ENCODE measurements at regions not wholly inside any gene's neighbourhood (a gene's known extent, or its start where the extent isn't known, plus 50 kb on each side); places are given as distances from the start of the nearest gene placed in this dataset.
"Not testable (repeated sequence)": the region's sequence is repeated elsewhere in the genome, so short reads cannot be mapped to it uniquely, and the experiment has no call there.

DNA sequence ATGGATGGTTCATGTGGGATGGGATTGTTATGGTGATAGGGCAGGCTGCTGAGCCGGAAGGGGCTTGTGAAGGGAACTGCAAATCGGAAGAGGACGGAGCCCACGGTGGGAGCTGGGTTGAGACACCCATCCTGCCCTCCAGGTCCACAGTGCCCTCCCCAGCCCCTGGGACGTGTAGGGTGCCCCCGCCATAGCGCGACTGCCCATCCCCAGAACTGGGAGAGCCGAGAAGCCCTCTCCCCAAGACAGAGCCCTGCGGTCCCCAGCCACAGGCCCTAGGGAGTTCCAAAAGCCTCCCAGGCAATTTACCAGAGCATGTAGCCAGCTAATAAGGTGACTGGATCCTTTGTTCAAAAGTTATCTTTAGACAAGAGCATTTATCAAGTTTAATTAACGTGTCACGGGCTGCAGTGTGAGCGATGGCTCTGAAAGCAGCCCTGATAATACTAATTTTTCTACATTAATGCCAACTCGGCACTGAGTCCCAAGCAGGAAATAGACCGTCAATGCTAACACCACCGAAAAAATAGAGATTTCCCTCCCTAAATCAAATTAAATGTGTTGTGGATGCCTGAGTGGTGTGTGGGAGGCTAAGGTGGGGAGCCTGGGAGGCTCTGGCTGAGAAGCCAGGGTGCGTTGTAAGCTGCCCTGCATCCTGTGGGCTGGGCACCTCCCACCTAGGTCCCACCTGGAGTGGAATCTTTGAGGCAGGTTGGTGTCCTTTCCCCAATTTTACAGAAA lies 76.8 kb upstream of the RTL6 start:
- DNase-seq: no peak

DNA sequence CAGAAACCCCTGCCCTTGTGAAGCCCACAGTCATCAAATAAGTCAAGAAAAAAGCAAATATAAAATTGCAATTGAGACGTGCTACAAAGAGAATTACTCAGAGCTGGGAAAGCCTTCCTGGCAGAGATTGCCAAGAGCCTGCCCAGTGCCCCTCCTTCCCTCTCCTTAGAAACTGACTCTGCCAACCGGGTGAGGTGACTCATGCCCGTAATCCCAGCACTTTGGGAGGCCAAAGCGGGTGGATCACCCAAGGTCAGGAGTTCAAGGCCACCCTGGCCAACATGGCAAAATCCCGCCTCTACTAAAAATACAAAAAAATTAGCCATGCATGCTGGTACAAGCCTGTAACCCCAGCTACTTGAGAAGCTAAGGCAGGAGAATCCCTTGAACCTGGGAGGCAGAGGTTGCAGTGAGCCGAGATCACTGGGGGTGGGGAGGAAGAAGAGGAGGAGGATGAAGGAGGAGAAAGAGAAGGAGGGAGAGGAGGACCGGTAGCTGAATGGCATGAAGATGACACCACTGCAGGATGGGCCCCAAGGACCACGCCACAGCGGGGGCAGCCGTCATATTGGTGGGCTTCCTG lies 76.1 kb upstream of the RTL6 start:
- no peak for DNase-seq

DNA sequence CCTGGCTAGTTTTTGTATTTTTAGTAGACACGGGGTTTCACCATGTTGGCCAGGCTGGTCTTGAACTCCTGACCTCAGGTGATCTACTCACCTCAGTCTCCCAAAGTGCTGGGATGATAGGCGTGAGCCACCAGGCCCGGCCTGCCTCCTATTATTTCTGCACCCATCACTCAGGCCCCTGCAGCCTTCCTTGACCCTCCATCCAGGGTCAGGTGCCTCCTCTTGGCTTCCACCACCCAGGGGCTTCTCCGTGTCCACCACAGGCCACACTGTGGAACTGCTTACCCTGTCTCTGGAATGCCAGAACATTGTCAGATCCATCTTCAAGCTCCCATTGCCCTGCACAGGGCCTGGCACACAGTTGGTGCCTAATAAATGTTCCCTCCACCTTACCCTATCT lies 75.4 kb upstream of the RTL6 start:
- no peak for DNase-seq

DNA sequence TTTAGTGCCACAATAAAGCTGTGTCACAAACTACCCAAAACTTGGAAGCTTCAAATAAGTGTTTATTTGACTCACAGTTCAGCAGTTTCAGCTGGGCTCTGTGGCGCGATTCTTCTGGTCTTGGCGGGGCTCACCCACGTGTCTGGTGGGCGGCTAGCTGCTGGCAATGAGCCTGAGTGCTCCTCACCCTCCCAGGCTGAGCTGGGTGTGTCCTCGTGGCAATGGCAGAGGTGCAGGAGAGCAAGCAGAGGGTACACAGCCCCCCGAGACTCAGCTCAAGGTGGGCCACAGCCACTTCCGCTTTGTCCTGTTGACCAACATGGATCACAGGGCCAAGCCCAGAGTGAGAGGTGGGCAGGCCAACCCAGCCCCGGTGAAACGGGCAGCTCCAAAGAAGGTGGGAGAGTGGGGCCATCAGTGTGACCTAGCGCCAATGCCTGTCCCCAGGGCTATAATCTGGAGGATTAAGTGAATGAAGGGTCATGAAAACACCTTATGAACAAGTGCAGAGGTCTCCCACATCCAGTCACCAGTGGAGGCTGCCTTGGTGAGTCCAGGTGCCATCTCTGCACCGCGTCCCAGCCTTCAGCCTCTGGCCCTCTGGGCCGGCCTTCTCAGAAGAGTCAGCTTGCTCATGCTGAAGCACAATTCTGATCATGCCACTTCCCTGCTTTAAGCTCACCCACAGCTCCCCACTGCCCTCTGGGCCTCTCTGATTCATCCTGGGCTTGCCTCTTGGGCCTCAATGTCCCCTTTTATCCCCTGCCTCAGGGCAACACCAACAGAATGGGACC lies 74.6 kb upstream of the RTL6 start:
- no peak for DNase-seq

DNA sequence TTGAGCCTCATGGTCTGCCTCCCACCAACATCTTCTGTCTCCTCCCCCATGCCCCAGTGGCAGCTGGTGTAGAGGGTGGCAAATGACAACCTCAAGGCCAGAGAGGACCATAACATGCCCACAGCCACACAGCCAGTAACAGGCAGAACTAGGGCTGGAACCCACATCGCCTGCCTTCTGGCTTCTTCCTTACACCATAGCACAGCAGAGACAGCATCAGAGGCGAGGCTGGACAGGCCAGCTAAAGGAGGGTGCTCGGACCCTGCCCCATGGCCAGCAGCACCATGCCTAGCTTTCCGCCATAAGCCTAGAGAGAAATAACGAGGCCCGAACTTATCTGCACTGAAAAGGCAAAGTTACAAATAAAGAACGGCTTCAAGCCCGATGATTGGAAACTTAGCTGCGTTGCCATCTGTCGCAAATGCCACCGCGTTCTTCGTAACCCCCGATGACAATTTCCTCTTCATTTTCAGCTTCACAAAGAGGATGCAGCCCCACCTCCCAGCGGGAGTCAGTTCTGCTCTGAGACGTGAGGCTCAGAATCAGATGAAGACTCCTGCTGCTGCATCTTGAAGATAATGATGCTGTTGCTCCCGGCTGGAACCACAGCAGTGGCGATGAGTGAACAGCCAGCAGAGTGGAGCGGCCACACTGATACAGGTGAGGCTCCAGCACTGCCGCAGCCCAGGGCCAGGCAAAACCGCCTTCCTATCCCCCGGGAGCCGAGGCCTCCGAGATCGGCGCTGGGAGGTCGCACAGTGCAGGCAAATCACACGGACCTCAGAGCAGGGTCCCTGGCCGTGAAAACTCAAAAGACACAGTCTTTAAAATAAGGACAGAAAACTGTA lies 73.8 kb upstream of the RTL6 start:
- no peak for DNase-seq

DNA sequence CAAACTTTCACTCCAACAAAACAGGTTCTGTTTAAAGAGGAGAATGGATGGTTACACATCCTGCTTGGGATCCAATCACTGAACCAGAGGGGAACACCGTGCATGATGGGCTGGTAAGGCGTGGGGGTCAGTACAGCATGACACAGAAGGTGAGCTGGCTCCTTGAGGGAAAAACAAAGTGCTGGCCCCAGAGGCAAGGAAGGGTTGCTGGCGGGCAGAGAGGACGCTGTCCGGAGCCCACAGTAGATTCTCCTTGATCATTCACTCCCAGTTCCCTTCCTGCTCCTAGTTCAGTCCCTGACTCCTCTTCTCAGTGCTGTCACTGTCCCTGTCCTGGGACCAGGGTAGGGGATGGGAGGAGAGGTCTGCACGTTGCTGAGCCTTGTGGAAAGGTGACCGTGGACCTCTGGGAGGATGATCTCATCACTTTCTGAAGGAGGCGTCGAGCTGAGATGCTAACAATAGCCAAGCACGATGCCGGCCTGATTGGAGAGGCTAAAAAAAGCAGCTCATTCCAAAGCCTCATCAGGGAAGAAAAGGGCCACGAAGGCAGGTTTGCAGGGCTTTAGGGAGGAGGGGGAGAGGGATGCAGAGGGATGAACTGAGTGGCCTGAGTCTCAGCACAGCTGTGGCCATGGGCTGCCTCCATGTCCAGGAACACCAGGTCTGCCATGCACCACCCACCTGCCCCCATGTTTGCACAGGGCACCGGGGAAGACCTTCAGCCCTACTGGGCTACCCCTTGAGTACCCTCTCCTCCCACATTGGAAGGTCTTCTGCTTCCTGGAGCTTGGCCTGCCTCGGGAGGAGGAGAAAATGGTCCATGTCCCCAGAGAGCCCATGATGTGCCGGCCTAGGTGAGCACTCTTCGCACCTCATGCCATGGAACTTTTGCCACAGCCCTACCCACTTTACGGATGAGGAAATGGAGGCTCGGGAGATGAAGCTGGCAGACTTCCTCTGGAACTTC lies 72.7 kb upstream of the RTL6 start:
- DNase-seq: no peak

DNA sequence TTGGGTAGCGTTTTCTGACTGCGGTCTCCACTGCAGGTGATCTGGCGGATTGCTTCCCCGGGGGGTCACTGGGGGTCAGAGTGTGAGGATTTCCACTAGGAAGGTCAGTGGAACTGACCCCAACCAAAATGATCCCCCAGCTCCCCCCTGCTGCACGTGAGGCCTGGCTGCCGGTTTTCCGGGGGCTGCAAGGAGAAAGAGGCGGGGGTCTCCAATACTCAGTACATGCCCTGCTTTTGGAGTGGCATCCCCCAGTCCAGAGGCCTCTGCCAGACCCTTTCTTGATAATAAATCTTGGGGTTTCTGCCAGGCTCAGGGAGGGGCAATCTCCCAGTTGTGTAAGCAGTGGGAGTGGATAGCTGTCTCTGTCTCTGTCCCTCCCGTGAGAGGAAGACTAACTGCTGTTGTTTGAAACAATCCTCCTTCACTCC lies 71.5 kb upstream of the RTL6 start:
- no peak for DNase-seq

DNA sequence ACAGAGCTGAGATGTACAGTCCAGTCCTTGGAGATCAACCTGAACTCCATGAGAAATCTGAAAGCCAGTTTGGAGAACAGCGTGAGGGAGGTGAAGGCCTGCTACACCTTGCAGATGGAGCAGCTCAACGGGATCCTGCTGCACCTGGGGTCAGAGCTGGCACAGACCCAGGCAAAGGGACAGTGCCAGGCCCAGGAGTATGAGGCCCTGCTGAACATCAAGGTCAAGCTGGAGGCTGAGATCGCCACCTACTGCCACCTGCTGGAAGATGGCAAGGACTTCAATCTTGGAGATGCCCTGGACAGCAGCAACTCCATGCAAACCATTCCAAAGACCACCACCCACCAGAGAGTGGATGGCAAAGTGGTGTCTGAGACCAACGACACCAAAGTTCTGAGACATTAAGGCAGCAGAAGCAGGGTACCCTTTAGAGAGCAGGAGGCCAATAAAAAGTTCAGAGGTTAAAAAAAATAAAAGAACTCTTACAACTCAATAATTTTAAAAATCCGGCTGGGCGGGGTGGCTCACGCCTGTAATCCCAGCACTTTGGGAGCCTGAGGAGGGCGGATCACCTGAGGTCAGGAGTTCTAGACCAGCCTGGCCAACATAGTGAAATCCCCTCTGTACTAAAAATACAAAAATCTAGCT lies 69.9 kb upstream of the RTL6 start:
- no peak for DNase-seq

DNA sequence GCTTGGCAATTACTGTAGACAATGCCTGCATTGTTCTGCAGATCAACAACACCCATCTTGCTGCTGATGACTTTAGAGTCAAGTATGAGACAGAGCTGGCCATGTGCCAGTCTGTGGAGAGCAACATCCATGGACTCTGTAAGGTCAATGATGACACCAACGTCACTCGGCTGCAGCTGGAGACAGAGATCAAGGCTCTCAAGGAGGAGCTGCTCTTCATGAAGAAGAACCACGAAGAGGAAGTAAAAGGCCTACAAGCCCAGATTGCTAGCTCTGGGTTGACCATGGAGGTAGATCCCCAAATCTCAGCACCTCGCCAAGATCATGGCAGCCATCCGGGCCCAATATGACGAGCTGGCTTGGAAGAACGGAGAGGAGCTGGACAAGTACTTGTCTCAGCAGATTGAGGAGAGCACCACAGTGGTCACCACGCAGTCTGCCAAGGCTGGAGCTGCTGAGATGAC lies 69.4 kb upstream of the RTL6 start:
- not testable (repeated sequence) for DNase-seq

DNA sequence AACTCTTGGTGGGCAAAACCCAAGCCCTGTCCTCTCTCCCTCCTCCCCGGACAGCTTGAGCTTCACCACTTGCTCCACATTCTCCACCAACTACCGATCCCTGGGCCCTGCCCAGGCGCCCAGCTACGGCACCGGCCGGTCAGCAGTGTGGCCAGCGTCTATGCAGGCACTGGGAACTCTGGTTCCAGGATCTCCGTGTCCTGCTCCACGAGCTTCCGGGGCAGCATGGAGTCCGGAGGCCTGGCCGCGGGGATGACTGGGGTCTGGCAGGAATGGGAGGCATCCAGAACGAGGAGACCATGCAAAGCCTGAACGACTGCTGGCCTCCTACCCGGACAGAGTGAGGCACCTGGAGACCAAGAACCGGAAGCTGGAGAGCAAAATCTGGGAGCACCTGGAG lies 68.9 kb upstream of the RTL6 start:
- no peak for DNase-seq

DNA sequence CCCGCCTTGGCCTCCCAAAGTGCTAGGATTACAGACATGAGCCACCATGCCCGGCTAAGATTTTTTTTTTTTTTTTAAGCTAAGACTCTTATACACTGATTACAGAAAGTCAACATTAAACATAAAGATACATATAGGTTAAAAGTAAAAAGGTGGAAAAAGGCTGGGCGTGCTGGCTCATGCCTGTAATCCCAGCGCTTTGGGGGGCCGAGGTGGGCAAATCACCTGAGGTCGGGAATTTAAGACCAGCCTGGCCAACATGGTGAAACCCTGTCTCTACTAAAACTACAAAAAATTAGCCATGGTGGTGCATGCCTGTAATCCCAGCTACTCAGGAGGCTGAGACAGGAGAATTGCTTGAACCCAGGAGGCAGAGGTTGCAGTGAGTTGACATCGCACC lies 64.6 kb upstream of the RTL6 start:
- DNase-seq: not testable (repeated sequence)

DNA sequence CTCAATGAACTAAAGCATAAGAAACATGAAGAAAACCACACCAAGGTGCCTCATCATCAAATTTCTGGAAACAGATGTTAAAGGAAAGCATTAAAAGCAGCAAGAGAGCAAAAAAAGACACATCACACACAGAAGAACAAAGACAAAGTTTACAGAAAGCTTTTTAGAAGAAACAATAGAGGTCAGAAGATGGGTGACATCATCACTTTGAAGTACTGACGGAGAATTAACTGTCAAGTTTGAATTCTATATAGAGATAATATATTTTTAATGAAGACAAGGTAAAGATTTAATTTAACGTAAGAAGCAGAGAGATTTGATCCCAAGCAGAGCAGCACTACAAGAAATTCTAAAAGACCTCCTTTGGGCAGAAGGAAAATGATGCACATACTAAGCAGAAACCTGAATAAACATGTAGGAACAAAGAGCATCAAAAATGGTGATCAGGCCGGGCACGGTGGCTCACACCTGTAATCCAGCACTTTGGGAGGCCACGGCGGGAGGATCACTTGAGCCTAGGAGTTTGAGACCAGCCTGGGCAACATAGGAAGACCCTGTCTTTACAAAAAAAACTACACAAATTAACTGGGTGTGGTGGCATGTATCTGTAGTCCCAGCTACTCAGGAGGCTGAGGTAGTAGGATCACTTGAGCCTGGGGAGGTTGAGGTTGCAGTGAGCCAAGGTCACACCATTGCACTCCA lies 63.3 kb upstream of the RTL6 start:
- no peak for DNase-seq

DNA sequence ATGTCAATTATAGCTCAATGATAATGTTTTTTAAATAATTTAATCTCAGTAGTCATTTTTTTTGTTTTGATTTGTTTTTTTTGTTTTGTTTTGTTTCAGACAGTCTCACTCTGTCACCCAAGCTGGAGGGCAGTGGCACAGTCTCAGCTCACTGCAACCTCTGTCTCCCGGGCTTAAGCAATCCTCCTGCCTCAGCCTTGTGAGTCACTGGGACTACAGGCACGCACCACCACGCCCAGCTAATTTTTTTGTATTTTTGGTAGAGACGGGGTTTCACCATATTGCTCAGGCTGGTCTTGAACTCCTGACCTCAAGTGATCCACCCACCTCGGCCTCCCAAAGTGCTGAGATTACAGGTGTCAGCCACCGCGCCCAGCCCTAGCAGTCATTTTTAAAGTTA lies 60.6 kb upstream of the RTL6 start:
- DNase-seq: not testable (repeated sequence)

DNA sequence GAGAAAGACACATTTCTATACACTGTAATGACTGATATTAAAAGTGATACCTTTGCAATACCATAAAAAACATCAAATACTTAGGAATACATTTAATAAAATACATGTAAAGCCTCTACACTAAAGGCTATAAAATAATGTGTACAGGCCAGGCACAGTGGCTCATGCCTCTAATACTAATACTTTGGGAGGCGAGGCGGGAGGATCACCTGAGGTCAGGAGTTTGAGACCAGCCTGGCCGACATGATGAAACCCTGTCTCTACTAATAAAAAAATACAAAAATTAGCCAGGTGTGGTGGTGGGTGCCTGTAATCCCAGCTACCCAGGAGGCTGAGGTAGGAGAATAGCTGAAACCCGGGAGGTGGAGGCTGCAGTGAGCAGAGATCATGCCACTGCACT lies 59.8 kb upstream of the RTL6 start:
- DNase-seq: not testable (repeated sequence)

DNA sequence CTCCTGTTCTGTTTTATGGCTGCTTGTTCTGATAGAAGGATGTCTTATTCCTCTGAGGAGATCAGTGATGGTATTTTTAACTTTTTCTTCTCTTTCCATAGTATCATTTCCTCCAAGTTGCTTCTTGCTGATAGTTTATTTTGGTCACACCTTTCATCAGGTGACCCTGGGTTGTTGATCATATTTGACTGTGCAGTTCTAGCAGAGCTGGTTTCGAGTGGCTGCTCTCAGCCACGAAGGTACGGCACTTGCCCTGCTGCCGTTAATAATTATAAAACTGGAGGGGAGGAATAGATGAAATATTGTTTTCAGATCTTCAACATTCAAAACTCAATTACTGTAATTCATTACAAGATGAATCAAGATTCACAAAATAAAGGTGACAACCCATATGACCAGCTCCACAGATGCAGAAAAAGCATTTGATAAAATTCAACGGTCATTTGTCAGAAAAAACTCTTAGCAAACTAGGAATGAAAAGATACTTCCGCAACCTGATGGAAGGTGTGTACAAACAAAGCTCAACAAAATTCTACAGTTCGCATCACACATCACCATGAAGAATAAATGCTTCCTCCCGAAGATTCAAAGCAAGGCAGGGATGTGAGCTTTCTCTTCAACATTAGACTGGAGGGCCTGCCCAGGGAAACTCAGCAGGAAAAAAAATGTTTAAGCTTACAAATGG lies 59.2 kb upstream of the RTL6 start:
- DNase-seq: no peak

DNA sequence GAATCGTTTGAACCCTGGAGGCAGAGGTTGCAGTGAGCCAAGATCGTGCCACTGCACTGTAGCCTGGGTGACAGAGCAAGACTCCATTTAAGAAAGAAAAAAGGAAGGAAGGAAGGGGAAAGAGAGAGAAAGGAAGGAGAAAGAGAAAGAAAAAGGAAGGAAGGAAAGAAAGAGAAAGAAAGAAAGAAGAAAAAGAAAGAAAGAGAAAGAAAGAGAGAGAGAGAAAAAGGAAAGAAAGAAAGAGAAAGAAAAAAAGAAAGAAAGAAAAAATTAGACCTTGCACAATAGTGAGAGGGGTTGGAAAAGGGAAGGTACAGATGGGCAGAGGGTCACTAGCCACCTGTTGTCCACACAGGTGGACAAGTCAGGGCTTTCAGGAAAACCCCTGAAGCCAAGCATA lies 57.6 kb upstream of the RTL6 start:
- DNase-seq: no peak

DNA sequence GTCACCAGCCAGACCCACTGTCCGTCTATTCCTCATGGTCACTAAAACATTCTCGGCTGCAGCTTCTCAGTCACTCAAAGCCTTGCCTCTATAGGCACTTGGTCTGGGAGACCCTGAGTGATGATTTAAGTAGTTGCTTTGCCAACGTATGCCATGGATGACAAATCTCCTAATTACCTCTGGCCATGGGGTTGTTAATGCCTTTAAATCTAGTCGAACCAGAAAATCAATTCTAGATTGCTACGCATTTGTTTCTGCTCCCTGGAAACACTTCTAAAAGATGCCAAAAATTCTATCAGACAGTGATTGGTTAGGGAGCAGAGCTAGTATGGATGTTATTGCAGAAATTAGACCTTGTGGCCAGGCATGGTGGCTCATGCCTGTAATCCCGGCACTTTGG lies 57.0 kb upstream of the RTL6 start:
- DNase-seq: no peak

DNA sequence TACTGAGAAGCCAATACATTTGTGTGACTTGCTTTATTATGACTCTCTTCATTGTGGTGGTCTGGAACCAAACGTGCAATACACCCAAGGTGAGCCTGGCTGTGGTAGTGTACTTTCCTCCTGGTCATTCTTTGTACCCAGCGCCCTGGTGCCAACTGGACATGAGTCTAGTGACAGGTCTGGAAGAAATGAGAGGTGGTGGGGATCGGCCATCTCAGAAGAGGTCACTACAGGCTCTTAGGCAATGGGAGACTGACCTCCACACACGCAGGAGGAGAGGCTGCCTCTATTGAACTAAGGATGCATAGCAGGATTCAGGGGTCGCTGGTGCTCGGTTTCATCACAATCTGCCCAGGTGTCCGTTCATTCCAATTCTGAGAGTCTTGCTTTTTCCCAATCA lies 56.4 kb upstream of the RTL6 start:
- no peak for DNase-seq

DNA sequence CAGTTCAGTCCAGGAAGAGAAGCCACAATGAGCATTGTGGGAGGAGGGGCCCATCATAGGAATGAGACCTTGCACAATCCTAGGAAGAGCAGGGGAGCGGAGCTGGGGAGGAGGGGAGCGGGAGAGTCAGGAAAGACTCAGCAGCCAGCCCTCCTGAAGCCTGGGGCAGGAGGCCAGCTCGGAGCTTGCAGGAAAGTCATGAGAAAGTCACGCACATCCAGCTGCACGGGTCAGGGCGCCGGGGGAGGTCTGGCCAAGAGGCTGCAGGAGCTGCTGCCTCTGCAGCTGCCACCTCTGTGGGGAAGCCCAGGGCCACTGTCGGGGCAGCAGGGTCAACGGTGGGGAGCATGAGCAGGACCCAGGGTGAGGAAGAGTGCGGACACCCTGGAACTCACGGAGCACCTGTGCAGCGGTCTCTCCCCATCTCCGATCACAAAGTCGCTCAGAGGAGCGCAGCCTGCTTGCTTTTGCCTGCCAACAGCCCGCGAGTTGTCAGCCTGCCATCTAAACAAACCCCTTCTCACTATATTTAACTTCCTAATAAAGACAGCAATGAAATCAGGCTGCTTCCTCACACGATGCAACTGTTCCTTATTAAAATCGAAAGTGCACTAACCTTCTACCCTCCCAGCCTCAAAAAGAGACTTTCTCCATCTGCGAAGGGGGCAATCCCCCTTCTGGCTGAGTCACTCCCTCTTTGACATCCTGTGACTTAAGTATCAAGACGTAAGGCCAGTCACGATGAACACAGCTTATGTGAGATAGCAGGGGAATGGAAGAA lies 52.9 kb upstream of the RTL6 start:
- no peak for DNase-seq

Data from bone marrow (tissue), 2 donors.